22Rv1 (cell line): ENCODE measurements at regions not wholly inside any gene's neighbourhood (a gene's known extent, or its start where the extent isn't known, plus 50 kb on each side); places are given as distances from the start of the nearest gene placed in this dataset.
A peak's percentile ranks its signal among the peaks of the same experiment; 100 is the strongest.

Experiments used
- H3K27ac ChIP-seq: fragments of 450-650 bp; 2 replicates; pipeline ENCODE4 v1.5.1; 2017
- CTCF ChIP-seq: fragments of 450-650 bp; IDR thresholded peaks from 2 replicates; pipeline ENCODE4 v1.5.1; 2017; ENCODE audit warnings: mild to moderate bottlenecking
- ZFX ChIP-seq: fragments of 450-650 bp; IDR thresholded peaks from 2 replicates; pipeline ENCODE4 v1.6.1; 2017; ENCODE audit warnings: antibody characterized with exemption, borderline replicate concordance

DNA sequence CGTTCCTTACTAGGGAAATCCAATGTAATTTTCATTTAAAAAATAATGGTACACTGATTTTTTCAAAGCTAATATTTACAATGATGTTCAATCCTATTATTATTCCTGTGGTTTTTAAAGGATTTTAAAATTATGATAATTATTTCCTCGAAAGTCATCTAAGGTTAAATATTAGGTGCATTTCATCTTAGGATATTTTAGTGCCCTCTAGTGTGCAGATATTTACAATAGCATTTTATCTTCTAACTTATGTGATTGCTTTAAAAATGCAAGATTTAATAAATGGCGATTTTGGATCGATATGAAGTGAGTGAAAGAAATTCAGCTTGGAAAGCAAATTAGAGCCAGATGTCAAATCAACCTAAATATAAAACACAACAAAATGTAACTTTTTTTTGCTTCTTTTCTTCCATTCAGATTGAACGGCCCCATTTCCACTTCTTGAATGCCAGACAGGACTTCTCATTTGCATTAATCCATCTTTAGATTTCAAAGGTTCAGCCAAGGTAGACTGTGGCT, 293.5 kb downstream of the SLC6A15 start:
- no peak overlapping the region for H3K27ac ChIP-seq
- no peak for TF ChIP-seq ZFX
- peak; percentile 76 for TF ChIP-seq CTCF

DNA sequence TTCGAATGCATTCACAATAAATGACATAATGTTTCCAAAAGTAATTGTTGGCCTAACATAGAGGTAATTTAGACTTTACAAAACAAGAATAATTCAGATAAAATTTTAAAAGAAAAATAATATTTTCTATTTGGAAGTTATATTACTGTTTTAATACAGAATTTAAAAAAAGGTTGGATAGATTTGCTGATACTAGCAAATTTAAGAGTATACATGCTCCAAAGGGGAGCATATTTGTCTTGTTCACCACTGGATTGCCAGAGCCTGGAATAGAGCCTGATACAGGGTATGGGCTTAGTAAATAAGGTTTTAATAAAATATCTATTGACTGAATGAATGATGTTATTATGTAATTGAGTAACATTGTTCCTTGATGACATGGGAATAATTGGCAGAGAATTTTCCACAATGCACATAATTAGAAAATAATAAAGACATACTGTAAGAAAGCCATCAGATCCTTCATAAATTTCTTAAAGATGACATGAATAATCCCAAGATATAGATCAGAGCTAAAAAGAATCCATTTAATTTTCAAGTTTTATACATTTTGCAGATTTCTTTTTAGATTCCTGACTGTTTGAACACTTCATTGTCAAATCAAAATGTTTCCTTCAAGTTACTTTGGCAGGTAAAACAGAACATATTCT, 305.3 kb downstream of the SLC6A15 start:
- TF ChIP-seq ZFX = no peak
- no peak for TF ChIP-seq CTCF
- H3K27ac ChIP-seq = no peak overlapping the region

- no peak overlapping the region for H3K27ac ChIP-seq
- no peak for TF ChIP-seq ZFX
- no peak for TF ChIP-seq CTCF
Measured at GRCh38 chr12:84605983-84606382, 306.6 kb downstream of the SLC6A15 start.

DNA sequence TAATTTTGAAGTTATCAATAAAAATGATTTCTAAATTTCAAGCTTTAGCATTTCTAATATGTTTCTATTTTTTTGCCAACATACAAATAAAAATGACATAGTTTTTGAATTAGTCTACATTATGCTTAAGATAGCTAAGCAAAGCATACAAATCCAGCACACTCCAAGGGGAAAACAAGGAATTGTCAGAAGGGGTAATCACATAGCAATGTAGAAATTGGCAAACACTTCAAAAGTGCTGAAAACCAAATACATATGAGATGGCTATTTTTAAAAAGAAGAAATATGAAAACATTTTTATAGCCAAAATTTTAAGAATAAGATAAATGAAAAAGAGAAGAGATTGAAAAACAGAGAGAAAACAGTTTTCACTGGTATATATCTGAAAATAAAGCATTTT, 308.0 kb downstream of the SLC6A15 start:
- H3K27ac ChIP-seq = no peak overlapping the region
- TF ChIP-seq CTCF (no peak), ZFX (no peak)

GRCh38 chr12:84603484-84604248, 308.9 kb downstream of the SLC6A15 start:
- TF ChIP-seq CTCF (no peak), ZFX (no peak)
- no peak overlapping the region for H3K27ac ChIP-seq

- H3K27ac ChIP-seq = no peak overlapping the region
- no peak for TF ChIP-seq CTCF
- TF ChIP-seq ZFX = no peak
Measured at GRCh38 chr12:84601483-84601882, 311.1 kb downstream of the SLC6A15 start.

GRCh38 chr12:84599539-84599938, 313.1 kb downstream of the SLC6A15 start:
- no peak overlapping the region for H3K27ac ChIP-seq
- no peak for TF ChIP-seq ZFX
- no peak for TF ChIP-seq CTCF
